ENCODE measurements at regions not wholly inside any gene's neighbourhood (a gene's known extent, or its start where the extent isn't known, plus 50 kb on each side); places are given as distances from the start of the nearest gene placed in this dataset.

- no peak for TF ChIP-seq CTCF (IDR thresholded peaks at IDR 0.05)
- no peak for TF ChIP-seq POLR2A (IDR thresholded peaks at IDR 0.05)
- no peak for TF ChIP-seq POLR2AphosphoS5 (IDR thresholded peaks at IDR 0.05)
Measured at GRCh38 chrX:80138938-80139337, 124.4 kb downstream of the TBX22 start.
